Activated T-cell treated with anti-CD3 and anti-CD28 coated beads for 1 hour (primary cell): ENCODE measurements at regions not wholly inside any gene's neighbourhood (a gene's known extent, or its start where the extent isn't known, plus 50 kb on each side); places are given as distances from the start of the nearest gene placed in this dataset.
"Not testable (repeated sequence)": the region's sequence is repeated elsewhere in the genome, so short reads cannot be mapped to it uniquely, and the experiment has no call there.

Experiments used
- DNase-seq: peaks from one replicate; pipeline ENCODE4 v3.0.0-alpha.2; 2020; ENCODE audit warnings: low read depth

GRCh38 chr4:38338939-38339338, 325.1 kb upstream of the KLF3 start:
- not testable (repeated sequence) for DNase-seq

GRCh38 chr4:38343608-38344007, 320.4 kb upstream of the KLF3 start:
- no peak for DNase-seq

- DNase-seq = no peak
Observed at GRCh38 chr4:38344929-38345328, 319.1 kb upstream of the KLF3 start.

- DNase-seq = no peak
Observed at GRCh38 chr4:38347251-38347650, 316.7 kb upstream of the KLF3 start.

- no peak for DNase-seq
Observed at GRCh38 chr4:38354421-38354820, 309.6 kb upstream of the KLF3 start.

- DNase-seq = no peak
Observed at GRCh38 chr4:38354872-38355271, 309.1 kb upstream of the KLF3 start.

GRCh38 chr4:38356686-38357085, 307.3 kb upstream of the KLF3 start:
- no peak for DNase-seq

GRCh38 chr4:38357546-38357945, 306.5 kb upstream of the KLF3 start:
- DNase-seq = no peak

- DNase-seq = no peak
Observed at GRCh38 chr4:38359113-38359512, 304.9 kb upstream of the KLF3 start.

- DNase-seq = no peak
Observed at GRCh38 chr4:38360201-38360600, 303.8 kb upstream of the KLF3 start.

- no peak for DNase-seq
Observed at GRCh38 chr4:38364383-38364963, 299.5 kb upstream of the KLF3 start.

GRCh38 chr4:38365261-38365660, 298.7 kb upstream of the KLF3 start:
- no peak for DNase-seq

- DNase-seq = no peak
Observed at GRCh38 chr4:38365748-38366310, 298.2 kb upstream of the KLF3 start.

- DNase-seq = no peak
Observed at GRCh38 chr4:38366456-38366855, 297.5 kb upstream of the KLF3 start.

GRCh38 chr4:38366997-38367396, 297.0 kb upstream of the KLF3 start:
- DNase-seq = no peak

GRCh38 chr4:38367642-38368174, 296.3 kb upstream of the KLF3 start:
- no peak for DNase-seq

GRCh38 chr4:38368613-38369012, 295.4 kb upstream of the KLF3 start:
- DNase-seq = no peak

GRCh38 chr4:38371391-38371851, 292.6 kb upstream of the KLF3 start:
- no peak for DNase-seq

GRCh38 chr4:38373375-38373774, 290.6 kb upstream of the KLF3 start:
- no peak for DNase-seq

- no peak for DNase-seq
Observed at GRCh38 chr4:38377195-38377594, 286.8 kb upstream of the KLF3 start.

- no peak for DNase-seq
Observed at GRCh38 chr4:38378478-38378877, 285.5 kb upstream of the KLF3 start.

GRCh38 chr4:38381788-38382187, 282.2 kb upstream of the KLF3 start:
- no peak for DNase-seq

GRCh38 chr4:38382520-38382919, 281.5 kb upstream of the KLF3 start:
- DNase-seq = no peak

GRCh38 chr4:38383646-38384121, 280.3 kb upstream of the KLF3 start:
- no peak for DNase-seq
